Type B pancreatic cell (in vitro differentiated cells): ENCODE measurements at regions not wholly inside any gene's neighbourhood (a gene's known extent, or its start where the extent isn't known, plus 50 kb on each side); places are given as distances from the start of the nearest gene placed in this dataset.

ENCODE experiments used
- DNase-seq: peaks from one replicate; pipeline ENCODE4 v3.0.0; 2021; ENCODE audit warnings: mixed read lengths; ENCODE audit not compliant: unreplicated experiment; ENCODE audit errors: extremely low spot score
- H3K27ac Mint-ChIP-seq: 2 replicates; pipeline ENCODE4 v1.8.0; 2021; ENCODE audit warnings: mild to moderate bottlenecking, mixed read lengths
- H3K27me3 Mint-ChIP-seq: 2 replicates; pipeline ENCODE4 v1.8.0; 2021; ENCODE audit warnings: mixed read lengths
- H3K36me3 Mint-ChIP-seq: 2 replicates; pipeline ENCODE4 v1.8.0; 2021; ENCODE audit warnings: mixed read lengths
- H3K4me1 Mint-ChIP-seq: one replicate; pipeline ENCODE4 v1.8.0; 2021; ENCODE audit warnings: mixed read lengths; ENCODE audit not compliant: unreplicated experiment
- H3K4me3 Mint-ChIP-seq: 2 replicates; pipeline ENCODE4 v1.8.0; 2021; ENCODE audit warnings: mild to moderate bottlenecking, mixed read lengths
- H3K9me3 Mint-ChIP-seq: 2 replicates; pipeline ENCODE4 v1.8.0; 2021; ENCODE audit warnings: mixed read lengths
- CTCF ChIP-seq: fragments of 200-600 bp; sonication (generic); conservative IDR thresholded peaks from 2 replicates; pipeline ENCODE4 v1.5.0; 2021; ENCODE audit warnings: antibody characterized with exemption, mild to moderate bottlenecking

- no peak overlapping the region for H3K4me3 Mint-ChIP-seq
Observed at GRCh38 chr11:123330948-123331347, 99.1 kb upstream of the GRAMD1B start.

GRCh38 chr11:123330471-123330870 lies 99.6 kb upstream of the GRAMD1B start:
- Mint-ChIP-seq H3K27ac (no peak overlapping the region), H3K4me1 (peaks cover 13% of the 10 kb centered on the region), H3K9me3 (no peaks in the 10 kb centered on the region), H3K27me3 (no peaks in the 10 kb centered on the region), H3K4me3 (no peak overlapping the region), H3K36me3 (no peaks in the 10 kb centered on the region)
- no peak for TF ChIP-seq CTCF
- no peak for DNase-seq

More at GRCh38 chr11:123330948-123331347, 99.1 kb upstream of the GRAMD1B start:
- Mint-ChIP-seq H3K36me3 (no peaks in the 10 kb centered on the region), H3K4me1 (peaks cover 13% of the 10 kb centered on the region), H3K9me3 (no peaks in the 10 kb centered on the region), H3K27me3 (no peaks in the 10 kb centered on the region), H3K27ac (no peak overlapping the region)
- no peak for TF ChIP-seq CTCF
- DNase-seq: no peak

- Mint-ChIP-seq H3K4me3 (no peak overlapping the region), H3K4me1 (peaks cover 13% of the 10 kb centered on the region)
Observed at GRCh38 chr11:123330071-123330470, 100.0 kb upstream of the GRAMD1B start.

GRCh38 chr11:123328281-123328867 lies 101.7 kb upstream of the GRAMD1B start:
- Mint-ChIP-seq H3K4me3 (no peak overlapping the region), H3K4me1 (peaks cover 13% of the 10 kb centered on the region), H3K9me3 (no peaks in the 10 kb centered on the region), H3K36me3 (no peaks in the 10 kb centered on the region), H3K27me3 (no peaks in the 10 kb centered on the region), H3K27ac (no peak overlapping the region)
- no peak for DNase-seq
- no peak for TF ChIP-seq CTCF

More at GRCh38 chr11:123330071-123330470, 100.0 kb upstream of the GRAMD1B start:
- H3K36me3 Mint-ChIP-seq: no peaks in the 10 kb centered on the region
- H3K27ac Mint-ChIP-seq: no peak overlapping the region
- H3K9me3 Mint-ChIP-seq: no peaks in the 10 kb centered on the region
- TF ChIP-seq CTCF: no peak
- no peak for DNase-seq
- H3K27me3 Mint-ChIP-seq: no peaks in the 10 kb centered on the region

GRCh38 chr11:123325533-123325932 lies 104.5 kb upstream of the GRAMD1B start:
- H3K4me1 Mint-ChIP-seq: peaks cover 4% of the 10 kb centered on the region
- TF ChIP-seq CTCF: no peak
- H3K27me3 Mint-ChIP-seq: peaks cover 5% of the 10 kb centered on the region
- no peaks in the 10 kb centered on the region for H3K9me3 Mint-ChIP-seq
- H3K4me3 Mint-ChIP-seq: no peak overlapping the region
- DNase-seq: no peak
- H3K27ac Mint-ChIP-seq: no peak overlapping the region
- H3K36me3 Mint-ChIP-seq: no peaks in the 10 kb centered on the region

- no peak overlapping the region for H3K4me3 Mint-ChIP-seq
- peaks cover 12% of the 10 kb centered on the region for H3K27me3 Mint-ChIP-seq
- no peaks in the 10 kb centered on the region for H3K36me3 Mint-ChIP-seq
- no peak for TF ChIP-seq CTCF
- no peak for DNase-seq
- no peaks in the 10 kb centered on the region for H3K4me1 Mint-ChIP-seq
- H3K9me3 Mint-ChIP-seq: no peaks in the 10 kb centered on the region
- H3K27ac Mint-ChIP-seq: no peak overlapping the region
Observed at GRCh38 chr11:123323568-123323967, 106.5 kb upstream of the GRAMD1B start.
